GM12878 (cell line): ENCODE measurements at regions not wholly inside any gene's neighbourhood (a gene's known extent, or its start where the extent isn't known, plus 50 kb on each side); places are given as distances from the start of the nearest gene placed in this dataset.

ENCODE experiments used
- ATAC-seq: fragments of 200-7000 bp; cut with Tn5 transposase; 3 replicates; pipeline ENCODE4 v1.9.1; 2020; ENCODE audit warnings: mild to moderate bottlenecking, moderate library complexity
- BruUV-seq: library from RNA; stranded (reverse); fragments of 400-500 nt; replicated peaks from 2 replicates; lab custom pipeline; 2021; lab: Mats Ljungman, UMichigan
- CTCF ChIA-PET: fragments of 300-600 bp; sonication (Branson Sonifier 250); formaldehyde crosslinking; extraction: SDS; loops from one replicate; lab custom pipeline; 2021; ENCODE audit warnings: inconsistent platforms; lab: Yijun Ruan, JAX
- POLR2A ChIA-PET: fragments of 350-600 bp; formaldehyde crosslinking; extraction: SDS; loops from one replicate; lab custom pipeline; 2021; ENCODE audit warnings: inconsistent platforms; lab: Charles Lee
- RAD21 ChIA-PET: fragments of 300-600 bp; sonication (Branson Sonifier 250); formaldehyde crosslinking; loops from one replicate; lab custom pipeline; 2023; ENCODE audit warnings: antibody characterized with exemption; ENCODE audit not compliant: unreplicated experiment; lab: Charles Lee
- SMC1A ChIA-PET: fragments of 300-600 bp; sonication (Branson Sonifier 250); formaldehyde crosslinking; loops from one replicate; lab custom pipeline; 2023; ENCODE audit not compliant: unreplicated experiment, uncharacterized antibody; lab: Charles Lee
- DNase-seq: peaks from one replicate; pipeline ENCODE4 v3.0.0-alpha.2; 2011; ENCODE audit warnings: low read depth, low spot score
- FAIRE-seq: peaks from 3 replicates; lab custom pipeline; 2011; peaks lifted over from hg19 to GRCh38; lab: Jason Lieb, UNC
- H2AFZ ChIP-seq: 2 replicates; pipeline ENCODE4 v1.6.0; 2011; ENCODE audit warnings: low read depth, low read length, control low read depth; ENCODE audit not compliant: control insufficient read depth
- H3K27ac ChIP-seq: 2 replicates; pipeline ENCODE4 v1.5.1; 2011; ENCODE audit warnings: control low read depth; ENCODE audit not compliant: control insufficient read depth, insufficient read depth
- H3K27me3 ChIP-seq, 2 experiments: replicated peaks in 1 of 2; 2 replicates each; pipeline versions ENCODE4 v1.6.0 to v1.6.1; 2011; ENCODE audit warnings: low read length in 1 of 2; ENCODE audit not compliant: control insufficient read depth in 2 of 2, insufficient read depth in 2 of 2
- H3K36me3 ChIP-seq, 2 experiments: 2 replicates each; pipeline ENCODE4 v1.5.1; 2011; ENCODE audit warnings: low read length in 1 of 2; ENCODE audit not compliant: control insufficient read depth in 2 of 2, insufficient read depth in 2 of 2
- H3K4me1 ChIP-seq: 2 replicates; pipeline ENCODE4 v1.6.1; 2011; ENCODE audit warnings: mild to moderate bottlenecking, low read length, moderate library complexity, mixed read lengths; ENCODE audit not compliant: control insufficient read depth, insufficient read depth
- H3K4me2 ChIP-seq: 2 replicates; pipeline ENCODE4 v1.6.0; 2011; ENCODE audit warnings: control low read depth; ENCODE audit not compliant: control insufficient read depth, insufficient read depth
- H3K4me3 ChIP-seq: fragments of 200-600 bp; sonication (generic); 2 replicates; pipeline ENCODE4 v1.5.1; 2016
- H3K79me2 ChIP-seq: 2 replicates; pipeline ENCODE4 v1.6.0; 2011; ENCODE audit warnings: low read length; ENCODE audit not compliant: control insufficient read depth, insufficient read depth
- H3K9ac ChIP-seq: 2 replicates; pipeline ENCODE4 v1.8.0; 2011; ENCODE audit warnings: low read length, control low read depth, mixed read lengths; ENCODE audit not compliant: control insufficient read depth, insufficient read depth
- H3K9me3 ChIP-seq: replicated peaks from 3 replicates; pipeline ENCODE4 v1.5.1; 2011; ENCODE audit warnings: mild to moderate bottlenecking, low read length; ENCODE audit not compliant: control insufficient read depth, insufficient read depth
- H4K20me1 ChIP-seq: 2 replicates; pipeline ENCODE4 v1.6.0; 2011; ENCODE audit not compliant: control insufficient read depth, insufficient read depth
- BHLHE40 ChIP-seq, 2 experiments: fragments of 450-650 bp in 1 of 2; IDR thresholded peaks; 2 replicates each; pipeline ENCODE4 v1.6.1; 2011 to 2017; ENCODE audit warnings: low read depth in 2 of 2, borderline replicate concordance in 1 of 2, improper control_type of control experiment in 1 of 2, low read length in 1 of 2, mild to moderate bottlenecking in 1 of 2
- KLF5 ChIP-seq: fragments of 450-650 bp; IDR thresholded peaks from 2 replicates; pipeline ENCODE4 v1.6.1; 2014; ENCODE audit warnings: mild to moderate bottlenecking; ENCODE audit not compliant: partially characterized antibody
- RAD21 ChIP-seq: IDR thresholded peaks from 2 replicates; pipeline ENCODE4 v1.6.1; 2011; ENCODE audit warnings: mild to moderate bottlenecking, low read depth, low read length, moderate library complexity; ENCODE audit not compliant: insufficient read depth
- SREBF2 ChIP-seq: IDR thresholded peaks from 2 replicates; pipeline ENCODE4 v1.6.1; 2012; ENCODE audit warnings: mild to moderate bottlenecking, low read length
- WGBS: methylation state at CpG from one replicate; pipeline ENCODE4 v1.1.6; 2016; ENCODE audit warnings: low lambda C conversion rate; ENCODE audit not compliant: insufficient replicate concordance, insufficient coverage; ENCODE audit errors: missing lambda C conversion rate; 5-methylcytosine and 5-hydroxymethylcytosine counted together
- in situ Hi-C: fragments of 300-500 bp; cut with MboI; formaldehyde crosslinking; loops from 9 replicates; pipeline ENCODE4 v1.14.3; 2018; ENCODE audit warnings: mixed read lengths
- intact Hi-C: fragments of 100-400 bp; cut with micrococcal nuclease; formaldehyde crosslinking; loops from one replicate; pipeline ENCODE4 v1.14.2; 2022; ENCODE audit not compliant: unreplicated experiment
- TF ChIP-seq, protein P1 (sequence below): fragments of 450-650 bp; IDR thresholded peaks from 2 replicates; pipeline ENCODE4 v1.6.1; 2018; ENCODE audit warnings: mild to moderate bottlenecking, low read depth, moderate library complexity; ENCODE audit not compliant: partially characterized antibody
- TF ChIP-seq, protein P2 (sequence below): fragments of 450-650 bp; IDR thresholded peaks from 2 replicates; pipeline ENCODE4 v1.6.1; 2017; ENCODE audit warnings: mild to moderate bottlenecking, moderate library complexity

DNA sequence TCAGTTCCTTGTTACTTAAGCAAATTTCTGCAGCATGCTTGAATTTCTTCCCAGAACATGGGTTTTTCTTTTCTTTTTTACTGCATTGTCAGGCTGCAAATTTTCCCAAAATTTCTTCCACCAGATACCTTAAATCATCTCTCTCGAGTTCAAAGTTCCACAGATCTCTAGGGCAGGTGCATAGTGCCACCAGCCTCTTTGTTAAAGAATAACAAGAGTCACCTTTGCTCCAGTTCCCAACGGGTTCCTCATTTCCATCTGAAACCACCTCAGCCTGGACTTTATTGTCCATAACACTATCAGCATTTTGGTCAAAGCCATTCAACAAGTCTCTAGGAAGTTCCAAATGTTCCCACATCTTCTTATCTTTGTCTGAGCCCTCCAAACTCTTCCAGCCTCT, 389.2 kb downstream of the NXPH1 start (continued):
- TF ChIP-seq, protein P1, sequence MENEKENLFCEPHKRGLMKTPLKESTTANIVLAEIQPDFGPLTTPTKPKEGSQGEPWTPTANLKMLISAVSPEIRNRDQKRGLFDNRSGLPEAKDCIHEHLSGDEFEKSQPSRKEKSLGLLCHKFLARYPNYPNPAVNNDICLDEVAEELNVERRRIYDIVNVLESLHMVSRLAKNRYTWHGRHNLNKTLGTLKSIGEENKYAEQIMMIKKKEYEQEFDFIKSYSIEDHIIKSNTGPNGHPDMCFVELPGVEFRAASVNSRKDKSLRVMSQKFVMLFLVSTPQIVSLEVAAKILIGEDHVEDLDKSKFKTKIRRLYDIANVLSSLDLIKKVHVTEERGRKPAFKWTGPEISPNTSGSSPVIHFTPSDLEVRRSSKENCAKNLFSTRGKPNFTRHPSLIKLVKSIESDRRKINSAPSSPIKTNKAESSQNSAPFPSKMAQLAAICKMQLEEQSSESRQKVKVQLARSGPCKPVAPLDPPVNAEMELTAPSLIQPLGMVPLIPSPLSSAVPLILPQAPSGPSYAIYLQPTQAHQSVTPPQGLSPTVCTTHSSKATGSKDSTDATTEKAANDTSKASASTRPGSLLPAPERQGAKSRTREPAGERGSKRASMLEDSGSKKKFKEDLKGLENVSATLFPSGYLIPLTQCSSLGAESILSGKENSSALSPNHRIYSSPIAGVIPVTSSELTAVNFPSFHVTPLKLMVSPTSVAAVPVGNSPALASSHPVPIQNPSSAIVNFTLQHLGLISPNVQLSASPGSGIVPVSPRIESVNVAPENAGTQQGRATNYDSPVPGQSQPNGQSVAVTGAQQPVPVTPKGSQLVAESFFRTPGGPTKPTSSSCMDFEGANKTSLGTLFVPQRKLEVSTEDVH: no peak
- no peak for TF ChIP-seq RAD21
- no peak for TF ChIP-seq BHLHE40 (IDR thresholded peaks at IDR 0.05; ENCODE audit: borderline replicate concordance in 1 of 2, low read depth in 2 of 2, low read length in 1 of 2)
- no peak for TF ChIP-seq KLF5

DNA sequence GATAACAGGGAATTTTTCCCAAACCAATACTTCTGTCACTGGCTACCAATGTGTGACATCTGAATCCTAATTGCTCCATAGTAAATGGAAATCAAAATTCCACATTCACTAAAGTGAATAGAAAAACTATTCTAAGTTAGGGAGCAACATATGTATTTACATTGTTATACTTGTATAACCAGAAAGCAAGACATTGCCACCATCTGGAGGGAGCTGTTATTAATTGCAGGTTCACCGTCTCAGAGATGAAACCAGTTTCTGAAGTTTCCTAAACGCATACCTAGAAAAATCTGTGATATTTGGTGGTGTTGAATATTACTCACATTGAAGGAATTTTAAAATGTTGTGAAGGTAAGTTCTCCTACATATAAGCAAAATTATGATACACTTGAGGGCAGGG, 390.1 kb downstream of the NXPH1 start:
- H4K20me1 ChIP-seq: no peaks in the 10 kb centered on the region
- intact Hi-C loops: no loop called here
- 42% methylated on average over 2 of the region's 2 CpGs for WGBS
- H3K27ac ChIP-seq: no peak overlapping the region
- SMC1A ChIA-PET: no interaction called here
- POLR2A ChIA-PET: no interaction called here
- H3K4me1 ChIP-seq: no peaks in the 10 kb centered on the region
- RAD21 ChIA-PET: no interaction called here
- H3K9ac ChIP-seq: no peak overlapping the region
- no TSS peak for BruUV-seq
- TF ChIP-seq, protein P2, sequence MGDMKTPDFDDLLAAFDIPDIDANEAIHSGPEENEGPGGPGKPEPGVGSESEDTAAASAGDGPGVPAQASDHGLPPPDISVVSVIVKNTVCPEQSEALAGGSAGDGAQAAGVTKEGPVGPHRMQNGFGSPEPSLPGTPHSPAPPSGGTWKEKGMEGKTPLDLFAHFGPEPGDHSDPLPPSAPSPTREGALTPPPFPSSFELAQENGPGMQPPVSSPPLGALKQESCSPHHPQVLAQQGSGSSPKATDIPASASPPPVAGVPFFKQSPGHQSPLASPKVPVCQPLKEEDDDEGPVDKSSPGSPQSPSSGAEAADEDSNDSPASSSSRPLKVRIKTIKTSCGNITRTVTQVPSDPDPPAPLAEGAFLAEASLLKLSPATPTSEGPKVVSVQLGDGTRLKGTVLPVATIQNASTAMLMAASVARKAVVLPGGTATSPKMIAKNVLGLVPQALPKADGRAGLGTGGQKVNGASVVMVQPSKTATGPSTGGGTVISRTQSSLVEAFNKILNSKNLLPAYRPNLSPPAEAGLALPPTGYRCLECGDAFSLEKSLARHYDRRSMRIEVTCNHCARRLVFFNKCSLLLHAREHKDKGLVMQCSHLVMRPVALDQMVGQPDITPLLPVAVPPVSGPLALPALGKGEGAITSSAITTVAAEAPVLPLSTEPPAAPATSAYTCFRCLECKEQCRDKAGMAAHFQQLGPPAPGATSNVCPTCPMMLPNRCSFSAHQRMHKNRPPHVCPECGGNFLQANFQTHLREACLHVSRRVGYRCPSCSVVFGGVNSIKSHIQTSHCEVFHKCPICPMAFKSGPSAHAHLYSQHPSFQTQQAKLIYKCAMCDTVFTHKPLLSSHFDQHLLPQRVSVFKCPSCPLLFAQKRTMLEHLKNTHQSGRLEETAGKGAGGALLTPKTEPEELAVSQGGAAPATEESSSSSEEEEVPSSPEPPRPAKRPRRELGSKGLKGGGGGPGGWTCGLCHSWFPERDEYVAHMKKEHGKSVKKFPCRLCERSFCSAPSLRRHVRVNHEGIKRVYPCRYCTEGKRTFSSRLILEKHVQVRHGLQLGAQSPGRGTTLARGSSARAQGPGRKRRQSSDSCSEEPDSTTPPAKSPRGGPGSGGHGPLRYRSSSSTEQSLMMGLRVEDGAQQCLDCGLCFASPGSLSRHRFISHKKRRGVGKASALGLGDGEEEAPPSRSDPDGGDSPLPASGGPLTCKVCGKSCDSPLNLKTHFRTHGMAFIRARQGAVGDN: no peak
- no peak for TF ChIP-seq SREBF2
- H3K4me3 ChIP-seq: no peak overlapping the region
- DNase-seq (no peak), ATAC-seq (no peak), FAIRE-seq (no peak)
- no peaks in the 10 kb centered on the region for H3K9me3 ChIP-seq
- no peaks in the 10 kb centered on the region for H3K79me2 ChIP-seq
- H2AFZ ChIP-seq: no peak overlapping the region
- H3K27me3 ChIP-seq: no peaks in the 10 kb centered on the region
- H3K4me2 ChIP-seq: no peak overlapping the region
- in situ Hi-C loops: no loop called here
- H3K36me3 ChIP-seq: no peaks in the 10 kb centered on the region
- CTCF ChIA-PET: no interaction called here
